ELF-1 (cell line): ENCODE measurements at regions not wholly inside any gene's neighbourhood (a gene's known extent, or its start where the extent isn't known, plus 50 kb on each side); places are given as distances from the start of the nearest gene placed in this dataset.

ENCODE experiments used
- DNase-seq: peaks from one replicate; pipeline ENCODE4 v3.0.0-alpha.2; 2016; ENCODE audit warnings: low read depth, low spot score

DNA sequence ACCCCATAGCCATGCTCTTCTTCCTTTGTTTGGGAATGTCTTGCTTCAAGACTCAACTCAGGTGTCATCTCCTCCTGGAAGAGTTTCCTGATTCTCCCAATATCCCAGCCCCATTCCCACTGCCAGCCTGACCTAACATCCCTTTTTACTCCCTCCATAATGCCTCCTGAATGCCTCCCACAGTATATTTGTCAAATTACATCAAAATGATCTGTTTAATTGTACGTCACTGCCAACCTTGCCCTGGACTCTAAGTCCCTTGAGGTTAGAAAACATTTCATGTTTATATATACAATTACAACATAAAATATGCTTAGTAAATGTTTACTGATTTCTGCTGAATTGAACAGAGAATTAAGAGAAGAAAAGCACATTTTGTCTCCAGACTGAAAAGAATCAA, 301.6 kb upstream of the PDE4D start:
- DNase-seq: no peak

DNA sequence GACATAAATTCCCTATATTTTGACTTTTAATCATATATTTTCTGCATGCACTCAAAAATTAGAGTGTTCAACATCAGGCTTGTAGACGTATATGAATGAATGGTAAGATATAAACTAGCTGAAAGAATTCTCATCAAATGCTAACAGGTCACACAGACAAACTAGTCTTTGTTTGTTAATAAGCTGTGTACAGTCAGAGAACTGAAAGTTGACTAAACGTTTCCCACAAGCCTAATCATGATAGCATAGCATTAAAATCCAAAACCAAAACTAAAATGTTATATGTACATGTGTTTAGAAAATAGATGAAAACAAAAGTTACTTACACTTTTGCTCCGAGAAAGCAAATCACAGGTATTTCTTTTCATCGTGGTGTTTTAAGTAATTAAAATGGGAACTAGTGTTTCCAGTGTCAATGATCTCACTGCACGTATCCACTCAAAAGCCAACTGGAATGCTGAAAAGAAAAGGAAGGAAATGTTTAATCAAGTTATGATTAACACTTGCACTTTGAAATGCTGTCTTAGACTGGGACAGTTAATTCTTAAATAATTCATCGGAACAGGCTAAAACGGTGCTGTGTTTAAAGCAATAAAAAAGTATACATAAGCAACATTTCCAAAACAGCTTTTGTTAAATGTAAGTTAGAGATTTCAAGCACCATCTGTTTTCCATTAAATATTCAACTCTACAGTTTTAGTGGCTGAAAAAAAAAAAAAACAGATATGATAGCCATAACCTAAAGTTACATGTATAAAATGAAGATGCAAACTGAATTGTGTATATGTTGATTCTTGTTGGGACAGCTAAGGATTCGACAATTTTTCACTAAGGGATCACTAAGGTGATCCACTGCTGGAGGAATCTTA, 291.9 kb upstream of the PDE4D start:
- no peak for DNase-seq

DNA sequence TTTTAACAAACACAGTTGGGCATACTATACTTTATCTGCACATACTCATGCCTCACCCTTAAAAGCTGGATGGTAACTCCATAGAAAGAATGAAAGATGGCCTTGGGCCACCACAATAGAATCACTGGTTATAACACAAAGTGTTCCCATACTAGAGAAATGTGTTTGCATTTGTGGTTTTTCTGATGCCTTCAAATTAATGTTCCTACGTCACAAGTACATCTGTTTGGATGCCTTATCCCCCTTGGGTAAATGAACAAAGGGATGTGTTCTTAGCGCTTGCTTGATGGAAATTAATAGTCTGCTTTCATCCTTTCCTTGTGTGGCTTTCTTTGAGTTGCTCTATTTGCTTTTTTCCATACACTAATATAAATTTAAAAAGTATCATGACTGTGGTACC, 291.1 kb upstream of the PDE4D start:
- no peak for DNase-seq

DNA sequence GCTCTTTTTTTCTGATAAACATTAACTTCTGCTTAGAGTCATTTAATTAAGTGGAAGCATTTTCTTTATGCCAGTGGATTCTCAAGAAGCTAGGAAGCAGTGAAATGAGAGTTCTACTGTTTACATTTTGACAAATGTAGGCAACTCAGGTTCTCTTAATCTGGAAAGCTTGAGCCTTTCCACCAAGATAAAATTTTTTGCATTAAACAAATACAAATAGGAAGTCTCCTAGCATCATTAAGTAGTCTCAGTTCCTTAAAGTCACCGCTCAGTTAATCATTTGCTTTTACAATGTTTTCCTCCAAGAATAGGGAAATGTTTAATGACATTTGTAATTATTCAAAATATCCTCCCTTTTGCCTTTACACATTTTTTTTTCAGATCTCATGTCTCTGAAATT, 290.4 kb upstream of the PDE4D start:
- no peak for DNase-seq

DNA sequence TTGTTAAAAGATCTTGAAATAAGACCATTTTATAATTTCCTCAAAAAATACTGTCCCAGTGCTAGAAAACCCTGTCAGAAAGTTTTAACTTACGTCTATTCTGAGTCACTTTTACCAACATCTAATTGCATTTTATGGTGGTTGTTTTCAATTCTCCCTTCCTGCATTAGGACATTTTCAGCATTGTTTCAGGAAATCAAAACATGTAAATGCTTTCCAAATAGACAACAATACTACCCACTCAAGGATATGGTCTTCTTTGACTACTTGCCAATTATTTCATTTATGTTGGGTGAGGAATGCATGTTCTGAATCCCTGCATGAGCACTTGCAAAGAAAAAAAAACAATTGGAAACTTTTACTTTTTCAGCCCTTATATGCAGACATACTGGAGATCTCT, 284.6 kb upstream of the PDE4D start:
- no peak for DNase-seq

DNA sequence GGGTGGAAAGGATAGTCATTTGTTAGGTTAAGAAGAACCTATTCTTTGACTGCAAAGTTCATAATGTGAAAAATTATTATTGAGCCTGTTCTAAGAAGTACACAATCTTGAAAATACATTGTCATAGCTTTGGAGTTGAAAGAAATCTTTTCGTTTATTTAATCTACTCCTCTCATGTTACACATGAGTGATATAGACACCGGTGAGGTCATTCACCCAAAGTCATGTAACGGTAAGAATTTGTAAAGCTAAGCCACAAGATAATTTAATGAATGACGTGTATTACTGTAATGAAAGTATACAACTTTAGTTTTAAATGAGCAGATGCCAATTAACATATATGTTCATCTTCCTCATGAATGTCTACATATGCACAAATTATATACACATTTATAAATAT, 284.1 kb upstream of the PDE4D start:
- DNase-seq: no peak

DNA sequence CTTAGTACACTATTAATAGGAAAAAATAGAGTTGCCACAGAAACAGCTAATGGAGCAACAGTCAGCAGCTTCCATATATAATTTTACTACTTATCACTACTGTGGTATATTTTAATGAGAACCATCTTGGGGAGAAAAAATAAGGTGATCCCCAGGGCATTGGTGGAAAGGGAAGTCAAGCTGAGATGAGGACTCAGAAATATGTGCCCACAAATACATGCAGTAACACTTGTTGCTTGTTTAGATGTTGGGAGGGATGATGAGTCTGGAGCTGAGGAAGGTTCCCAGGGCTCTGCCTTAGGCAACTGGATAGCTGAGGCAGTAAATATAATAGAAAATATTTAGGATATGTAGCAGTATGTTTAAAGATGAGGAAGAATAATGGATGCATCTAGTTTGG, 280.1 kb upstream of the PDE4D start:
- DNase-seq: no peak

DNA sequence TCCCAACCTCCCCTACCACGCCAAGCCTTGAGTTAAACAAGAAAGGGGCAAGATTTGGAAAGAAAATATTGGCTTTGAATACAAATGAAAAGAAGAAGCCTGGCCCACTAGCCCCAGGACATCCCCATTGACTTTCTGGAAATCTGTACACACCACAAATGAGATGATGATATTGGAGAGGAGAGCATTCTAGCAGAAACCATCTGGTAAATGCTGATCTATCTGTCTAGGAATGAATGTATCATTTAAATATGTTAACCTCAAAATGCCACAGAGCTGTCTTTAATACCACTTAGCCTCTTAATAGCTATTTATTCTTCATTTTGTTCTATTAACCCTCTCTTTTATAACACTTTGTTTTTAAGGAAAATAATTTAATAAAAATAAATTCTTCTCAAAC, 270.2 kb upstream of the PDE4D start:
- DNase-seq: no peak

DNA sequence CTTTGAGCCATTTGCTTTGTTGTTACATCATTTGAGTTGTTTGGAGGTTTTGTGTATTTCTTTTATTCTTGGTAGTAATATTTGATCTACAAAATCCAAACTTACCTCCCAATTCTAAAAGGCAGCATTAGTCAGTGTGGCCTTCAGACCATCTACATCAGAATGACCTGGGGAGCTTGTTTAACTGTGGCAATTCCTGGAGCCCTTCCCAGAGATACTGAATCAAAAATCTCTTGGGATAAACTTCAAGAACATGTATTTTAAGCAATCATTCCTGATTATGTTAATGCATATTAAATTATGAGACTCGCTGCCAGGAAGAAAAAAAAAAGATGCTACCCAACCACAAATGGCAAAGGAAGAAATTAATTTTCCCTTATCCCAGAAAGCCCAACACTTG, 268.9 kb upstream of the PDE4D start:
- no peak for DNase-seq

DNA sequence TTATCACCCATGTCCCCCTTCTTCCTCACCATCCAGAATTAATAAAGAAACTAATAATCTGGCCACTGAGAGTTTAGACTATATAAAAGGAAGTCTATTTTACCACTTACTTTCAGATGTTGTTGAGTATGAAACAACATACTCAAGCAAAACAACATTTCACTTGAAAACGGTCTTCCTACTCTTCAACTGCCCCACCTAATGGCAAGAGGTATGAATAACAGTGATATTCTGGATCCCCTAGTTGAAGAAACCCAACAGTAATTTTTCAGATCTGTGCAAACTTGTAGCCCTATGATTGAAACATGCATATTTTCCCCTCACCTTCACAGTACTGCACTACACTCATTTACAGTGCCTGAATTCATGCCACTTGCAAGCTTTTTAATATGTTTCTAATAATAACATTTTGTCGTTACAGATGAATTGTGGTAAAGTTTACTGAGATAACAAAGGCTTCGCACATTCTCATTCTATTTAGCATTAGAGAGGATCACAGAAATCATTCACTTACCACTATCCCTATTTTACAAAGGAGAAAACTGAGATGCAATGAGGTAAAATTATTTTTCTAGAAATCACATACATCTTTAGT, 267.9 kb upstream of the PDE4D start:
- no peak for DNase-seq

DNA sequence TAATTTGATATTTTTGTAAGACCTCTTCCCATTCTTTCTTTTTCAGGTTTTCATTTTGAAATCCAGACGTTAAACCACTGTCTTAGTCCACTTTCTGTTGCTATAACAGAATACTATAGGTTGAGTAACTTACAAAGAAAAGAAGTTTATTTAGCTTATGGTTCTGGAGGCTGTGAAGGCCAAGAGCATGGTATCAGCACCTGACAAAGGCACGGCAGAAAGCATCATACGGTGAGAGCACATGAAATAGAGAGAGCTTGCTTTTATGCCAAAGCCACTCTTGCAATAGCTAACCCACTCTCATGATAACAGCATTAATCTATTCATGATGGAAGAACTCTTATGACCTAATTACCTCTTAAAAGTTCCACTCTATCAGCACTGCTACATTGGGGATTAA, 255.6 kb upstream of the PDE4D start:
- DNase-seq: no peak

DNA sequence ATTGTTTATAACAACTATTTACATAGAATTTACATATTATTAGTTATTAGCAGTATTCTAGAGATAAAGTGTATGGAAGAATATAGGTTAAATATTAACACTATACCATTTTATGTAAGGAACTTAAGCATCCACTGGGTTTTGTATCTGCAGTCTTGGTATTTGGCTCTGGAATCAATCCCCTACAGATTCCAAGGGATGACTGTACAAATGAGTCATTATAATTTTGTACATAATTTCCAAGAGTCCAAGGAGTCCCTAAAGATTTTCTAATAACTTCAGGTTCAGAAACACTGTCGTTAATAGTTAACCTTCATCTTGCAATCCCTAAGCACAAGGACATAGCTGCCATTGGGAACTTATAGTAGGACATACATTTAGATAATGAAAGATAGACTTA, 254.8 kb upstream of the PDE4D start:
- DNase-seq: no peak

DNA sequence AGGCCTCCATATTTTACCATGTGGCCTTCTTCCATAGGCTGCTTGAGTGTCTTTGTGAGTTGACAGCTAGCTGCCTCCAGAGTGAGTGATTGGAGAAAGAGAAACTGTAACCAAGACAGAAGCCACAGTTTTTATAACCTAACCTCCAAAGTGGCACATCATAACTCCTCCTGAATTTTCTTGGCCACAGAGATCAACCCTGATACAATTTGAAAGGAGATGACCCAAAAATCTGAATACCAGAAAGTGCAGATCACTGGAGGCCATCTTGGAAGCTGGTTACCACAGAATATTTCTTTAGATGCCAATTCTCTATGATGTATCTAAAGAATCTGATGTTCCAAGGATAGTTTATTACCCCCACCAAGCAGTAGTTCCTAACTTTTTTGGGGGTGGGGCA, 254.3 kb upstream of the PDE4D start:
- DNase-seq: no peak

DNA sequence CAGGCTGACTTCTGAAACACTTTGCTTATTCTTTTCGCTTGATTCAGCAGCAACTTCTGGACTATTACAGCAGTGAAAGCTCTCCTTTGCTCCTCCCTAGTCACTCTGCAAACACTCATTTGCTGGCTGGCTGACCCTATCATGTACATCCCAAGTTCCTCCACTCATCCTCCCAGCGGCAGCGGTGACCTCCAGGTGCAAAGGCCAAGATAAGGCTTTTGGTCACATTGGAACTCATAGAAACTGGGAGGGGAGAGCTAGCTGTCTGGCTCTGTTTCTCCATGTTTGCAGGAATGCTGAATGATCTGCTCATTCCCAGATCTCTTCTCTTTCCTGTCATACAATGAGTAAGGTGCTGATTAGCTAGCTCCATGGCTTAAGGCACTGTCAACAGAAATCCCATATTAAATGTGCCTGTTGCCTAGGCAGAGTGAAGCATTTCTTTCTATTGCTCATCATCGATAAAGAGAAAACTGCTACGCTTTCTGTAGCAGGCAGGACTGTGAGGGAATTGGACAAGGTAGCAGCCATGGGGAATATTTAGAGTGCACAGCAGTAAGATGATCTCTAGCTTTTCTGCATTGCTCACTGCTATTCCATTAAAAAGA, 250.5 kb upstream of the PDE4D start:
- DNase-seq: no peak

DNA sequence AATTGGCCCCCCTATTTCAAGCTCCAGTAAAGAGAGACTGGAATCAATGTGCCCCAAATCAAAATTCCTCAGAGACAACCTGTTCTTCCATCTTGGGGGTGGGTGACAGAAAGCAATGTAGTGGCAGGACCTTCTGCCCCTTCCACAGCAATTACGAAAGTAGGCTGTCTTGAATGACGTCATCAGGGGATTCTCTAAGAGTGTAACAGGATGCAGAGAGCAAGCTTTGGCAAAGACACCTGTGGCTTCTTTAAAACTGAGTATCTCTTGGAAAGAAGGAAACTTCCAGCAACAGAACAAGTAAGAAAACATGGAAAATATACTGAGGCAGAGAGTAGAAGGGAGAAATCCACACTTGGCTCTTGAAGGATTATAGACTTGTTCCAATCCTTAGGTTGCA, 247.6 kb upstream of the PDE4D start:
- no peak for DNase-seq

DNA sequence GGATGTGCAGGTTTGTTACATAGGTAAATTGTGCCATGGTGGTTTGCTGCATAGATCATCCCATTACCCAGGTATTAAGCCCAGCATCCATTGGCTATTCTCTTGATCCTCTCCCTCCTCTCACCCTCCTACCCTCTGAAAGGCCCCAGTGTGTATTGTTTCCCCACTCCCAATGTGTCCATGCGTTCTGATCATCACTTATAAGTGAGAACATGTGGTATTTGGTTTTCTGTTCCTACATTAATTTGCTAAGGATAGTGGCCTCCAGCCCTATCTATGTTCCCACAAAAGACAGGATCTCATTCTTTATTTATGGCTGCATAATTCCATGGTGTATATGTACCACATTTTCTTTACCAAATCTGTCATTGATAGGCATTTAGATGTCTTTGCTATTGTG, 243.3 kb upstream of the PDE4D start:
- DNase-seq: no peak

DNA sequence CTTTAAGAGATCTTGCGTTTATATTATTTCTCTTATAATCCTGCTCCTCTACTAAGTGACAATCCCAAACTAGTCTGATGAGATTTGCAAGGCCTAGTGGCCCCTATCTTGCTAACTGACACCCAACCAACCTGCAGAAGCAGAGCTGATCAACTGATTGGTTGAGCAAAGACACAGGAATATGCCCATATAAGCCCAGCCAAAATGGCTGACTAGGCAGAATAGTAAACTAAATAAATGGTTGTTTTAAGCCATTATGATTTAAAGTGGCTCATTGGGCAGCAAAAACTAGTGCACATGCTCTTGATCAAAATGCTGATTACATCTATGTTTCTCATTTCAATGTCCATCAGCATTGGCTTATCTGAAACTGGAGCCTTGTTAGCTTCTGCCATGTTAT, 238.0 kb upstream of the PDE4D start:
- DNase-seq: no peak

DNA sequence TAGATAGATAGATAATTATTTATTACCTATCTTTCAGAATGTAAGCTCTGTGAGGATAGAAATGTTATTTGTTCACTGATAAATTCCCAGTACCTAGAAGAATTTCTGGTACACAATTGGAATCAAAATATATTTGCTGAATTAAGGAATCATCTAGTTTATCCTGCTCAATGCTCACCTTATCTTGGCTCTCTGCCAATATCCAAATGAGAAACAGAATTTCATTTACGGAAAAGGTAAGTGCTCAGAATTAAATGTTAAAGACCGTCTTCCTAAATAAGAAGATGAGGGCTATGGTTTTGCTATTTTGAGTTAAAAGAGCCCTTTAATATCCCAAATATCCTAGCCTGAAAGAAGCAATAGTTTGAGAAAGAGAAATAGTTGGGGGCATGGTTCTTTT, 232.1 kb upstream of the PDE4D start:
- no peak for DNase-seq

DNA sequence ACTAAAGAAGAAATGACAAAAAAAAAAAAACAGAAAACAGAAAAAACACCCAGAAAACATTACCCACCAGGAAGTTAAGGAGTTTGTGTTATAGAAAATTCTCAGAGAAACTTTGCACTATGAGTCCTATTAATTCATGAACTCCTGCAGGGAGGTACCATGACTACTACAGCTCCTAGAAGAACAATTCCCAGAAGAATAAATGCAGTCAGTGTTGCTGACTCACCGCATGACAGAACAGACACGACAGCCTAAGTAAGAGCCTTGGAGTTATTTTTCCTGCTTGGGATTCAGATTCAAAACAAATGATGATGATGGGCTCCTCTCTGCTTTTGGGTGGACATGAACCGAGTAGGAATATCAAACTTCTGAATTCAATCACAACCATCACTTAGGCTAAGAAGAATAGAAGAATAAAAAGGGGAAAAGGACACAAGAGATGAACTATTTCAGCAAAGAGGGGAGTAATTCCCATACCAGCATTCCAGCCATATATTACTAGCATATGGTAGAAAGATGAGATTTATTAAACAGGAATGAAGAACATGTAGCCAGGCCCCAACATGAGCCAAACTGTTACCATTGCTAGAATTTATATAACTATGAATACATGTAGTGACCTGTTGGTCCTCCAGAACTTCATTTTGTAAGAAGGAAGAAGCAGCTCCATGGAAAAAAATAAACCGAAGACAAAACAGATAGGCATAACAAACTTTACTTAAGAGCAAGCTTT, 209.6 kb upstream of the PDE4D start:
- no peak for DNase-seq

DNA sequence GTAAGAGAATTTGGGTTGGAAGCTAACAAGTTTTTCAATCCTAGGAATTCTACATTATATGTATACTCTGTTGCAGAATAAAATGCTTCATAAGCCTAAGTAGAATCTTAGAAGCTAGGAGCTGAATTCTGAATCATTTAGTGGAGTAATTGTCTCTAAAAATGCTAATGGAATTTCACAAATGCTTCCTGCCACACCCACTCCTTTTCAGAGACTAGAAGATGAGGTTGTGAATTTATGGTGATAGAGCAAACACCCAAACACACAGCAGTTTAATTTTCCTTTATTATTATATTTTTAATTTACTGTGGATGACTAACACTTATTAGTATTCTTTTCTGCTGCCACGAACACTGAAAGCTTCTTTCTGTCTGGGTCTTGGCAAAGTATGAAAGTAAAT, 208.0 kb upstream of the PDE4D start:
- no peak for DNase-seq

DNA sequence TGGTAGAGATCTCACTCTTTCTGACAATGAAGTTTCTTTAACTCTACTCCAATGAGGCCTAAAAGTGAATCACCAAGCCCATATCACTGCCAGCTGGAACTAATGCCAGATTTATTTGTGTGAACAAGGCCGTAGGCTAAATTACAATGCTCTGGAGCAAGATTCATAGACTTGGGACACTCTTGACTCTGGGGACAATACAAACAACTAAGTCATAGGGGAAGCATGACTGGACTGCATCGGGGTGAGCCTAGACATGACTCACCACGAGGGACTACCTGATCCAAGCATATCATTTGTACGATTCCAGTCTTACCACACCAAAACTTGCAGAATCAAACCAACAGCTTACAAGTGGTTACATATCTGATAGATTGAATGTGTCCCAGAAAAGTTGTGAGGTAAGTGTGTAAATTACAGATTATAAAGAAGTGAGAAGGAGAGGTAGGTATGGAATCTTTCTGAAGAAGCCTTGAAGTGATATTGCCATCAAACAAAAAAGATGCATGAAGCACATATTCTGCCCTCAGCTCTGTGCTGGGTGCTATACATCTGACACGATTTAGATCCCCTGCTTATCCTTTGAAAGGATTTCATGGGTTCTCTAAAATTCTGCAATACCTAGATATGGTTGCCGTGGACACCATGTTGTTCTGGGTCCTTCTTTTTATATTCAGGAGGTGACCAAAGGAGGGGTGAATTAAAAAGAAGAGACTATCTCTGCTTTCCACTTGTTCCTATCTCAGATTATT, 199.3 kb upstream of the PDE4D start:
- DNase-seq: no peak

DNA sequence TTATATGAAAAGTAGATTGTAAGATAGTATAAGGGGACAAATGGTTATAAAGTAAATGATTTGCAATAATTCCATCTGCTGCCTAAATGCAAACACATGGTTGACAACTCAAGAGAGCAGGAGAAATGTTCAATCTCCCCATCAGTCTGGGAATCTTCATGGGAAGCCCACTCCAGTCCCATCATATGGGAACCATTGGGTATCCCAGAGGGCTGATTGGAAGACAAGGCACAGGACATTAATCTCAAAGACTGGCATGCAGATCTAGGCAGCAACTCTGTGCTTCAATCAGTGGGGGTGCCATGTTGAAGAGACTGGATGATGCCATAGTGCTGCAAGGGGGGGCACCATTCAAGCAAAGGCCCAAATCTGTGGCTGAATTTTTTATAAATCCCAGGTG, 193.1 kb upstream of the PDE4D start:
- DNase-seq: no peak
